Cerebellar cortex (tissue), 1 donor: ENCODE measurements at regions not wholly inside any gene's neighbourhood (a gene's known extent, or its start where the extent isn't known, plus 50 kb on each side); places are given as distances from the start of the nearest gene placed in this dataset.
"Not testable (repeated sequence)": the region's sequence is repeated elsewhere in the genome, so short reads cannot be mapped to it uniquely, and the experiment has no call there.

ENCODE experiments used
- DNase-seq: peaks from one replicate; pipeline ENCODE4 v3.0.0-alpha.2; 2015; ENCODE audit warnings: low spot score

GRCh38 chrY:18599606-18600005 is 53.1 kb downstream of the HSFY1 start:
- DNase-seq: not testable (repeated sequence)

- DNase-seq: not testable (repeated sequence)
Measured at GRCh38 chrY:18601287-18601686, 54.8 kb downstream of the HSFY1 start.

GRCh38 chrY:18606251-18606650 is 59.7 kb downstream of the HSFY1 start:
- DNase-seq: not testable (repeated sequence)

GRCh38 chrY:18608205-18608604 is 61.7 kb downstream of the HSFY1 start:
- DNase-seq: not testable (repeated sequence)

GRCh38 chrY:18615809-18616208 is 69.3 kb downstream of the HSFY1 start:
- not testable (repeated sequence) for DNase-seq

GRCh38 chrY:18629805-18630516 is 83.4 kb downstream of the HSFY1 start:
- not testable (repeated sequence) for DNase-seq

- not testable (repeated sequence) for DNase-seq
Measured at GRCh38 chrY:18630571-18630970, 84.1 kb downstream of the HSFY1 start.

- not testable (repeated sequence) for DNase-seq
Measured at GRCh38 chrY:18631610-18632009, 85.1 kb downstream of the HSFY1 start.

GRCh38 chrY:18650746-18651145 is 104.2 kb downstream of the HSFY1 start:
- DNase-seq: no peak

- no peak for DNase-seq
Measured at GRCh38 chrY:18664559-18664958, 109.0 kb downstream of the HSFY2 start.

GRCh38 chrY:18669790-18670189 is 103.7 kb downstream of the HSFY2 start:
- peak; percentile 23 for DNase-seq

GRCh38 chrY:18671970-18672369 is 101.6 kb downstream of the HSFY2 start:
- no peak for DNase-seq

GRCh38 chrY:18686027-18686426 is 87.5 kb downstream of the HSFY2 start:
- not testable (repeated sequence) for DNase-seq

- DNase-seq: not testable (repeated sequence)
Measured at GRCh38 chrY:18688362-18688761, 85.2 kb downstream of the HSFY2 start.

- not testable (repeated sequence) for DNase-seq
Measured at GRCh38 chrY:18689420-18689819, 84.1 kb downstream of the HSFY2 start.

GRCh38 chrY:18689890-18690593 is 83.5 kb downstream of the HSFY2 start:
- not testable (repeated sequence) for DNase-seq

GRCh38 chrY:18696788-18697187 is 76.7 kb downstream of the HSFY2 start:
- DNase-seq: not testable (repeated sequence)

- not testable (repeated sequence) for DNase-seq
Measured at GRCh38 chrY:18704198-18704597, 69.3 kb downstream of the HSFY2 start.

GRCh38 chrY:18711785-18712184 is 61.8 kb downstream of the HSFY2 start:
- DNase-seq: not testable (repeated sequence)

GRCh38 chrY:18713760-18714159 is 59.8 kb downstream of the HSFY2 start:
- DNase-seq: not testable (repeated sequence)

- not testable (repeated sequence) for DNase-seq
Measured at GRCh38 chrY:18718714-18719113, 54.8 kb downstream of the HSFY2 start.

- not testable (repeated sequence) for DNase-seq
Measured at GRCh38 chrY:18720395-18720794, 53.1 kb downstream of the HSFY2 start.
